ENCODE measurements at regions not wholly inside any gene's neighbourhood (a gene's known extent, or its start where the extent isn't known, plus 50 kb on each side); places are given as distances from the start of the nearest gene placed in this dataset.

GRCh38 chr18:64546451-64546850 is 397.6 kb upstream of the LINC00305 start:
- no CpG with 5 or more reads among the region's 4 CpGs for WGBS (ENCODE audit: extremely low coverage, insufficient coverage, insufficient read length)
- H2BK5ac ChIP-seq (ENCODE audit: low read depth, low read length, poor library complexity), result no peak overlapping the region
- H3K27ac ChIP-seq (ENCODE audit: low read depth, low read length), result no peak overlapping the region
- no peak overlapping the region for H3K4ac ChIP-seq (ENCODE audit: low read depth, low read length)
- H2AK5ac ChIP-seq (ENCODE audit: low read length), result no peak overlapping the region
- no peak overlapping the region for H3K9ac ChIP-seq (ENCODE audit: low read length)
- DNase-seq, result no peak
- no peak overlapping the region for H4K12ac ChIP-seq (ENCODE audit: low read depth, low read length)
- no peaks in the 10 kb centered on the region for H3K9me3 ChIP-seq (ENCODE audit: insufficient read depth, low read depth, low read length)
- no peak overlapping the region for H2BK12ac ChIP-seq (ENCODE audit: low read length)
- no peaks in the 10 kb centered on the region for H3K27me3 ChIP-seq (ENCODE audit: insufficient read depth, low read length)
- H3K4me2 ChIP-seq (ENCODE audit: low read length), result no peak overlapping the region
- H2BK120ac ChIP-seq (ENCODE audit: insufficient read depth, low read length, poor library complexity), result no peak overlapping the region
- H3K18ac ChIP-seq (ENCODE audit: low read length), result no peak overlapping the region
- no peak overlapping the region for H3K23ac ChIP-seq (ENCODE audit: low read length)
- H3K79me2 ChIP-seq (ENCODE audit: control insufficient read depth, insufficient read depth, low read length, poor library complexity), result no peaks in the 10 kb centered on the region
- H3K4me3 ChIP-seq (ENCODE audit: low read depth, low read length), result no peak overlapping the region
- no peak overlapping the region for H4K91ac ChIP-seq (ENCODE audit: low read depth, low read length)
- H4K8ac ChIP-seq (ENCODE audit: low read depth, low read length), result no peak overlapping the region
- H3K79me1 ChIP-seq (ENCODE audit: low read length), result no peaks in the 10 kb centered on the region
- no peak overlapping the region for H3K14ac ChIP-seq (ENCODE audit: low read length)
- H2AFZ ChIP-seq (ENCODE audit: insufficient read depth, low read length, poor library complexity), result no peak overlapping the region
- no peaks in the 10 kb centered on the region for H3K36me3 ChIP-seq (ENCODE audit: control insufficient read depth in 1 of 2, insufficient read depth in 2 of 2, low read length in 2 of 2)
- H3K4me1 ChIP-seq (ENCODE audit: control insufficient read depth in 1 of 2, insufficient read depth in 2 of 2, low read length in 2 of 2), result no peaks in the 10 kb centered on the region

GRCh38 chr18:64539847-64540246 is 391.0 kb upstream of the LINC00305 start:
- H3K9ac ChIP-seq (ENCODE audit: low read length), result no peak overlapping the region
- no peak overlapping the region for H2AFZ ChIP-seq (ENCODE audit: insufficient read depth, low read length, poor library complexity)
- H3K9me3 ChIP-seq (ENCODE audit: insufficient read depth, low read depth, low read length), result no peaks in the 10 kb centered on the region
- no peak overlapping the region for H3K27ac ChIP-seq (ENCODE audit: low read depth, low read length)
- H4K91ac ChIP-seq (ENCODE audit: low read depth, low read length), result no peak overlapping the region
- H3K4me3 ChIP-seq (ENCODE audit: low read depth, low read length), result no peak overlapping the region
- no peak overlapping the region for H3K4me2 ChIP-seq (ENCODE audit: low read length)
- H3K79me2 ChIP-seq (ENCODE audit: control insufficient read depth, insufficient read depth, low read length, poor library complexity), result no peaks in the 10 kb centered on the region
- H3K4ac ChIP-seq (ENCODE audit: low read depth, low read length), result no peak overlapping the region
- no peak overlapping the region for H4K8ac ChIP-seq (ENCODE audit: low read depth, low read length)
- H3K18ac ChIP-seq (ENCODE audit: low read length), result no peak overlapping the region
- H2BK120ac ChIP-seq (ENCODE audit: insufficient read depth, low read length, poor library complexity), result no peak overlapping the region
- no peaks in the 10 kb centered on the region for H3K4me1 ChIP-seq (ENCODE audit: control insufficient read depth in 1 of 2, insufficient read depth in 2 of 2, low read length in 2 of 2)
- H4K12ac ChIP-seq (ENCODE audit: low read depth, low read length), result no peak overlapping the region
- H2BK5ac ChIP-seq (ENCODE audit: low read depth, low read length, poor library complexity), result no peak overlapping the region
- no peak for DNase-seq
- H3K23ac ChIP-seq (ENCODE audit: low read length), result no peak overlapping the region
- no peaks in the 10 kb centered on the region for H3K36me3 ChIP-seq (ENCODE audit: control insufficient read depth in 1 of 2, insufficient read depth in 2 of 2, low read length in 2 of 2)
- no peak overlapping the region for H2AK5ac ChIP-seq (ENCODE audit: low read length)
- no CpG with 5 or more reads among the region's 1 CpG for WGBS (ENCODE audit: extremely low coverage, insufficient coverage, insufficient read length)
- H2BK12ac ChIP-seq (ENCODE audit: low read length), result no peak overlapping the region
- no peaks in the 10 kb centered on the region for H3K27me3 ChIP-seq (ENCODE audit: insufficient read depth, low read length)
- no peak overlapping the region for H3K14ac ChIP-seq (ENCODE audit: low read length)
- H3K79me1 ChIP-seq (ENCODE audit: low read length), result no peaks in the 10 kb centered on the region

- Histone ChIP-seq H3K14ac (ENCODE audit: low read length) (no peak overlapping the region), H3K18ac (ENCODE audit: low read length) (no peak overlapping the region), H3K9me3 (ENCODE audit: insufficient read depth, low read depth, low read length) (peaks cover 2% of the 10 kb centered on the region), H3K23ac (ENCODE audit: low read length) (no peak overlapping the region), H3K36me3 (ENCODE audit: control insufficient read depth in 1 of 2, insufficient read depth in 2 of 2, low read length in 2 of 2) (no peaks in the 10 kb centered on the region), H3K4ac (ENCODE audit: low read depth, low read length) (no peak overlapping the region), H2BK12ac (ENCODE audit: low read length) (no peak overlapping the region), H3K79me1 (ENCODE audit: low read length) (no peaks in the 10 kb centered on the region), H3K27me3 (ENCODE audit: insufficient read depth, low read length) (no peaks in the 10 kb centered on the region), H3K27ac (ENCODE audit: low read depth, low read length) (no peak overlapping the region), H2BK120ac (ENCODE audit: insufficient read depth, low read length, poor library complexity) (no peak overlapping the region), H2AK5ac (ENCODE audit: low read length) (no peak overlapping the region), H3K4me1 (ENCODE audit: control insufficient read depth in 1 of 2, insufficient read depth in 2 of 2, low read length in 2 of 2) (no peaks in the 10 kb centered on the region), H3K4me3 (ENCODE audit: low read depth, low read length) (no peak overlapping the region), H4K12ac (ENCODE audit: low read depth, low read length) (no peak overlapping the region), H3K79me2 (ENCODE audit: control insufficient read depth, insufficient read depth, low read length, poor library complexity) (no peaks in the 10 kb centered on the region), H4K8ac (ENCODE audit: low read depth, low read length) (no peak overlapping the region), H2AFZ (ENCODE audit: insufficient read depth, low read length, poor library complexity) (no peak overlapping the region), H2BK5ac (ENCODE audit: low read depth, low read length, poor library complexity) (no peak overlapping the region), H4K91ac (ENCODE audit: low read depth, low read length) (no peak overlapping the region), H3K9ac (ENCODE audit: low read length) (no peak overlapping the region), H3K4me2 (ENCODE audit: low read length) (no peak overlapping the region)
- no CpG with 5 or more reads among the region's 3 CpGs for WGBS (ENCODE audit: extremely low coverage, insufficient coverage, insufficient read length)
- no peak for DNase-seq
Observed at GRCh38 chr18:64528646-64529045, 379.8 kb upstream of the LINC00305 start.

GRCh38 chr18:64519201-64519600 is 370.3 kb upstream of the LINC00305 start:
- no peak overlapping the region for H3K27ac ChIP-seq (ENCODE audit: low read depth, low read length)
- WGBS (ENCODE audit: extremely low coverage, insufficient coverage, insufficient read length), result 100% methylated on average over 1 of the region's 2 CpGs

More at GRCh38 chr18:64519201-64519600, 370.3 kb upstream of the LINC00305 start:
- no peak overlapping the region for H2BK12ac ChIP-seq (ENCODE audit: low read length)
- H4K12ac ChIP-seq (ENCODE audit: low read depth, low read length), result no peak overlapping the region
- no peak for DNase-seq
- no peak overlapping the region for H3K4me3 ChIP-seq (ENCODE audit: low read depth, low read length)
- H2BK5ac ChIP-seq (ENCODE audit: low read depth, low read length, poor library complexity), result no peak overlapping the region
- no peak overlapping the region for H4K91ac ChIP-seq (ENCODE audit: low read depth, low read length)
- no peaks in the 10 kb centered on the region for H3K27me3 ChIP-seq (ENCODE audit: insufficient read depth, low read length)
- H3K18ac ChIP-seq (ENCODE audit: low read length), result no peak overlapping the region
- no peak overlapping the region for H2AK5ac ChIP-seq (ENCODE audit: low read length)
- no peaks in the 10 kb centered on the region for H3K79me2 ChIP-seq (ENCODE audit: control insufficient read depth, insufficient read depth, low read length, poor library complexity)
- H3K4me1 ChIP-seq (ENCODE audit: control insufficient read depth in 1 of 2, insufficient read depth in 2 of 2, low read length in 2 of 2), result no peaks in the 10 kb centered on the region
- no peak overlapping the region for H2BK120ac ChIP-seq (ENCODE audit: insufficient read depth, low read length, poor library complexity)
- no peaks in the 10 kb centered on the region for H3K9me3 ChIP-seq (ENCODE audit: insufficient read depth, low read depth, low read length)
- no peak overlapping the region for H3K9ac ChIP-seq (ENCODE audit: low read length)
- H3K14ac ChIP-seq (ENCODE audit: low read length), result no peak overlapping the region
- no peak overlapping the region for H2AFZ ChIP-seq (ENCODE audit: insufficient read depth, low read length, poor library complexity)
- no peaks in the 10 kb centered on the region for H3K36me3 ChIP-seq (ENCODE audit: control insufficient read depth in 1 of 2, insufficient read depth in 2 of 2, low read length in 2 of 2)
- H3K4me2 ChIP-seq (ENCODE audit: low read length), result no peak overlapping the region
- no peak overlapping the region for H3K4ac ChIP-seq (ENCODE audit: low read depth, low read length)
- no peak overlapping the region for H3K23ac ChIP-seq (ENCODE audit: low read length)
- H3K79me1 ChIP-seq (ENCODE audit: low read length), result no peaks in the 10 kb centered on the region
- no peak overlapping the region for H4K8ac ChIP-seq (ENCODE audit: low read depth, low read length)

Measured in trophoblast cell (in vitro differentiated cells and primary cell).